PC-3 (cell line): ENCODE measurements at regions not wholly inside any gene's neighbourhood (a gene's known extent, or its start where the extent isn't known, plus 50 kb on each side); places are given as distances from the start of the nearest gene placed in this dataset.

Experiments used
- ATAC-seq: fragments of 200-7000 bp; cut with Tn5 transposase; 2 replicates; pipeline ENCODE4 v1.9.1; 2020; ENCODE audit warnings: mild to moderate bottlenecking, moderate library complexity
- BruUV-seq: library from RNA; stranded (reverse); fragments of 400-500 nt; replicated peaks from 2 replicates; lab custom pipeline; 2021; lab: Mats Ljungman, UMichigan
- CTCF ChIA-PET: fragments of 300-600 bp; sonication (Branson Sonifier 250); formaldehyde crosslinking; loops from one replicate; lab custom pipeline; 2022; ENCODE audit warnings: antibody characterized with exemption; lab: Charles Lee
- POLR2A ChIA-PET: fragments of 300-600 bp; sonication (Branson Sonifier 250); formaldehyde crosslinking; loops from one replicate; lab custom pipeline; 2022; ENCODE audit warnings: antibody characterized with exemption; ENCODE audit not compliant: unreplicated experiment; lab: Charles Lee
- DNase-seq: peaks from one replicate; pipeline ENCODE4 v3.0.0-alpha.2; 2015
- H2AFZ ChIP-seq: fragments of 300-600 bp; sonication (generic); 2 replicates; pipeline ENCODE4 v1.6.0; 2016; ENCODE audit warnings: antibody characterized with exemption, low read length
- H3F3A ChIP-seq: fragments of 300-600 bp; sonication (generic); one replicate; pipeline ENCODE4 v1.6.0; 2017; ENCODE audit warnings: antibody characterized with exemption, low read length, control low read depth, mild to moderate bottlenecking; ENCODE audit not compliant: unreplicated experiment
- H3K27ac ChIP-seq: fragments of 300-600 bp; sonication (generic); 2 replicates; pipeline ENCODE4 v1.5.1; 2016; ENCODE audit warnings: mild to moderate bottlenecking, low read length
- H3K27me3 ChIP-seq: fragments of 300-600 bp; sonication (generic); 2 replicates; pipeline ENCODE4 v1.6.1; 2016; ENCODE audit warnings: low read length, mixed read lengths
- H3K36me3 ChIP-seq: fragments of 300-600 bp; sonication (generic); 2 replicates; pipeline ENCODE4 v1.6.1; 2016; ENCODE audit warnings: low read depth, mixed run types, low read length, mixed read lengths
- H3K4me1 ChIP-seq: fragments of 300-600 bp; sonication (generic); 2 replicates; pipeline ENCODE4 v1.5.1; 2016; ENCODE audit warnings: low read length; ENCODE audit not compliant: insufficient read depth
- H3K4me2 ChIP-seq: fragments of 300-600 bp; sonication (generic); 2 replicates; pipeline ENCODE4 v1.6.0; 2016; ENCODE audit warnings: low read length
- H3K4me3 ChIP-seq: fragments of 300-600 bp; sonication (generic); 2 replicates; pipeline ENCODE4 v1.5.1; 2016; ENCODE audit warnings: mild to moderate bottlenecking, low read length, mixed read lengths
- H3K79me2 ChIP-seq: fragments of 300-600 bp; sonication (generic); 2 replicates; pipeline ENCODE4 v1.6.1; 2017; ENCODE audit warnings: low read length, mixed read lengths
- H3K9ac ChIP-seq: fragments of 300-600 bp; sonication (generic); 2 replicates; pipeline ENCODE4 v1.6.0; 2016; ENCODE audit warnings: mild to moderate bottlenecking, low read length
- H3K9me2 ChIP-seq: fragments of 300-600 bp; sonication (generic); replicated peaks from 2 replicates; pipeline ENCODE4 v1.6.1; 2016; ENCODE audit warnings: mixed run types, low read length, mixed read lengths
- H3K9me3 ChIP-seq: fragments of 300-600 bp; sonication (generic); 2 replicates; pipeline ENCODE4 v1.6.1; 2016; ENCODE audit warnings: low read length, mixed read lengths
- H4K20me1 ChIP-seq: fragments of 300-600 bp; sonication (generic); 2 replicates; pipeline ENCODE4 v1.6.1; 2016; ENCODE audit warnings: low read length, mixed read lengths
- CTCF ChIP-seq: fragments of 300-600 bp; sonication (generic); conservative IDR thresholded peaks from 2 replicates; pipeline ENCODE4 v1.5.1; 2017; ENCODE audit warnings: antibody characterized with exemption, low read depth, mild to moderate bottlenecking, low read length
- EZH2 ChIP-seq: fragments of 300-600 bp; sonication (generic); IDR thresholded peaks from one replicate; pipeline ENCODE4 v1.6.1; 2017; ENCODE audit warnings: antibody characterized with exemption, mild to moderate bottlenecking, low read length; ENCODE audit not compliant: unreplicated experiment
- EZH2phosphoT487 ChIP-seq: fragments of 300-600 bp; sonication (generic); IDR thresholded peaks from 2 replicates; pipeline ENCODE4 v1.6.1; 2018; ENCODE audit warnings: mild to moderate bottlenecking, antibody characterized with exemption, low read length, borderline replicate concordance
- intact Hi-C: fragments of 100-400 bp; cut with micrococcal nuclease; formaldehyde crosslinking; loops from 2 replicates; pipeline ENCODE4 v1.9.0; 2023

DNA sequence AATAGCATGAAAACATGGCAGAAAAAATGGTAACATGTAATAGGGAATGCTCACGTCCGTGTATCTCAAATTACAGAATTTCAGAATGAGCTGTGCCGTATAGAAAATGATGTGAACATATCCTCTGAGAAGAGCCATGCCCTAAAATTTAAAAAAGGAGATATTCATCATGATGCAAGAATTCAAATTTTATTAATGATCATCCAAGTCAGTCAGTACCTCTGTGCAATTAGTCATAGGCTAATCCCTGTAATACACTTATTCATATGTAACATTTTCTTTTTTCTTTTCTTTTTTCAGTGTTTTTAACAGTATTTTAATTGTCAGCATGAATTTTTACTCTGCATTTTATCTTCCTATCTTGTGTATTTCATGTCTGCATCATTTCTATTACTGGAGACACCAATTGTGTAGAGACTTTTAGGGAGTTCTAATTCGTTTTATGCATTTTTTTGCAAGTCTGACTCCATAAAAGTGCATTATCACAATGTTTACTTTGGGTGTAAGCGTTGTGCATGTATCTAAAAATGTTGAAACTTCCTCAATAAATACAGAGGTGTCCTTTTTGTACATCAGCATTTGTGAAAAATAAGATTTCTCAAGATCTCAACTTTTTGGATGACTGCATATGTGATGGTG, 1103.7 kb upstream of the CELF2 start:
- no peaks in the 10 kb centered on the region for H3K79me2 ChIP-seq
- H3F3A ChIP-seq: no peaks in the 10 kb centered on the region
- no peaks in the 10 kb centered on the region for H3K36me3 ChIP-seq
- ATAC-seq: no peak
- H3K4me1 ChIP-seq: no peaks in the 10 kb centered on the region
- CTCF ChIA-PET: no interaction called here
- POLR2A ChIA-PET: no interaction called here
- no peak for TF ChIP-seq EZH2
- TF ChIP-seq CTCF: no peak
- no peak for TF ChIP-seq EZH2phosphoT487
- H3K9me3 ChIP-seq: no peaks in the 10 kb centered on the region
- H3K9me2 ChIP-seq: no peaks in the 10 kb centered on the region
- no peaks in the 10 kb centered on the region for H4K20me1 ChIP-seq
- H3K27me3 ChIP-seq: no peaks in the 10 kb centered on the region
- no peak overlapping the region for H3K9ac ChIP-seq
- H3K27ac ChIP-seq: no peak overlapping the region
- no peak overlapping the region for H3K4me2 ChIP-seq
- no peak overlapping the region for H2AFZ ChIP-seq
- no peak overlapping the region for H3K4me3 ChIP-seq
- intact Hi-C loops: no loop called here
- no peak for DNase-seq
- no TSS peak for BruUV-seq

DNA sequence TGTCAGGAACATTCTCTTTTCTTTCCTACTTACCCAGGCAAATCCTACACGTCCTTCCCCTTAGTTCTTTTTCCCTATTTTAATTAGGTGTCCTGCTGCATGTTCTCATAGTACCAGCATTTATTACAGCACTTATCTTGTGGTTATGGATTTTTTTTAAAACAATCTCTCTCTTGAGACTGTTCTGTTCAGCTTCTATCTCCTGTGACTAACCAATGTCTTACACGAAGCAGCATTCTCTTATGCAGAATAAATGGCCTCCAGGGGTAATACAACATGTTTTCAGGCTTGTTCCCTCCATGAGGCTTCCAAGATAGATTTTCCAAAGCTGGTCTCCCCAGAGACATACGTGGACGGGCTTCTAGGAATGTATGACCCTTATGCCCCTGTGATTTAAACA, 1096.1 kb upstream of the CELF2 start:
- Histone ChIP-seq H3K27me3 (no peaks in the 10 kb centered on the region), H3K4me2 (no peak overlapping the region), H3K27ac (no peak overlapping the region), H3K36me3 (no peaks in the 10 kb centered on the region), H3K9ac (no peak overlapping the region), H2AFZ (no peak overlapping the region), H3K79me2 (no peaks in the 10 kb centered on the region), H3K4me3 (no peak overlapping the region), H3K9me2 (no peaks in the 10 kb centered on the region), H4K20me1 (no peaks in the 10 kb centered on the region), H3K9me3 (no peaks in the 10 kb centered on the region), H3F3A (no peaks in the 10 kb centered on the region), H3K4me1 (no peaks in the 10 kb centered on the region)
- POLR2A ChIA-PET: no interaction called here
- intact Hi-C loops: no loop called here
- TF ChIP-seq EZH2phosphoT487 (no peak), CTCF (no peak), EZH2 (no peak)
- ATAC-seq (no peak), DNase-seq (no peak)
- CTCF ChIA-PET: no interaction called here
- BruUV-seq: no TSS peak

DNA sequence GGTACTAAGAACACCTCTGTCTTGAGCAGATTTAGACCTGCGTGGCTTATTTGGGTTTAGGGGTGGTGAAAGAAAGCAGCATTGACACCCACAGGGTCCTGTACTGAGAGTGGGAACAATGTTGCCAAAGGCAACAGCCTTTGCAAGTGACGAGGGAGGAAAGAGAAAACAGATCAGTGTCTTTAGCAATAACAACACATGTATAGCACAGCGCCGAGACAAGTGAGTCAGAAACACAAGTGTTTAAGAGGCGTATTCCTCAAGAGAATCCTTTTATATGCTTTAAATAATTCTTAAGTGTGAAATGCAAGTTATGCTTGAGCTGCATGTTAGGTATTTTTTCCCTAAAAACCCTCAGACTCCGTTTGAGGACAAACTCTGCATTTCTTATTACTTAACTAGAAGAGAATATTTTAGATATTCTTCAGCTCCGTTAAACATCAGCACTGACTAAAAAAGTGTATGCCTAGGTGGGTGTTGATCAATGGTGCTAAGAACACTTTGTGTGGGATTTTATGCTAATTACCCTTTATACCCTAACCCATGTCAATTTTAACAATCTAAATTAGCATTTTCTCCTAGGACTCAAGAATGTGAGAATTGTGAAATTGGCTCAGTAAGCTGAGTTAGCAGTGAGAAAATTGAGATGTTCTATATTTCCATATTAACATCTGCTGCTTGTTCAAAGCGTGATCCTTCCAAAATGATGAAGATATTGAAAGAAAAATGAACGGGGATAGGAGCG, 1095.4 kb upstream of the CELF2 start:
- no peak overlapping the region for H3K4me2 ChIP-seq
- H3F3A ChIP-seq: no peaks in the 10 kb centered on the region
- no peak for TF ChIP-seq CTCF
- no peak for TF ChIP-seq EZH2
- no peak for TF ChIP-seq EZH2phosphoT487
- BruUV-seq: no TSS peak
- intact Hi-C loops: no loop called here
- H3K36me3 ChIP-seq: no peaks in the 10 kb centered on the region
- no peaks in the 10 kb centered on the region for H4K20me1 ChIP-seq
- ChIA-PET CTCF (no interaction called here), POLR2A (no interaction called here)
- H3K9me2 ChIP-seq: no peaks in the 10 kb centered on the region
- H3K4me3 ChIP-seq: no peak overlapping the region
- H3K4me1 ChIP-seq: no peaks in the 10 kb centered on the region
- DNase-seq: no peak
- no peak for ATAC-seq
- H3K79me2 ChIP-seq: no peaks in the 10 kb centered on the region
- H3K27me3 ChIP-seq: no peaks in the 10 kb centered on the region
- H3K9me3 ChIP-seq: no peaks in the 10 kb centered on the region
- no peak overlapping the region for H3K9ac ChIP-seq
- H3K27ac ChIP-seq: no peak overlapping the region
- no peak overlapping the region for H2AFZ ChIP-seq
